GM23248 (cell line): ENCODE measurements at regions not wholly inside any gene's neighbourhood (a gene's known extent, or its start where the extent isn't known, plus 50 kb on each side); places are given as distances from the start of the nearest gene placed in this dataset.

Experiments used
- EZH2 ChIP-seq: fragments of 200-600 bp; sonication (generic); IDR thresholded peaks from 2 replicates; pipeline ENCODE4 v1.6.1; 2018; ENCODE audit warnings: antibody characterized with exemption, mild to moderate bottlenecking; ENCODE audit not compliant: insufficient read depth, poor library complexity, severe bottlenecking
- EZH2phosphoT487 ChIP-seq: fragments of 200-600 bp; sonication (generic); IDR thresholded peaks from 2 replicates; pipeline ENCODE4 v1.6.1; 2018; ENCODE audit warnings: antibody characterized with exemption, moderate library complexity, mild to moderate bottlenecking, low read depth; ENCODE audit not compliant: insufficient read depth

GRCh38 chr5:109986726-109987125, 297.0 kb downstream of the MAN2A1 start:
- no peak for TF ChIP-seq EZH2
- TF ChIP-seq EZH2phosphoT487 = no peak
